ENCODE measurements at regions not wholly inside any gene's neighbourhood (a gene's known extent, or its start where the extent isn't known, plus 50 kb on each side); places are given as distances from the start of the nearest gene placed in this dataset.

- DNase-seq: no peak
Measured at GRCh38 chr4:20302336-20302735, 50.6 kb downstream of the SLIT2 start.

- DNase-seq: no peak
Measured at GRCh38 chr4:20305976-20306375, 54.3 kb downstream of the SLIT2 start.

GRCh38 chr4:20311856-20312255 lies 60.2 kb downstream of the SLIT2 start:
- DNase-seq: no peak

GRCh38 chr4:20313237-20314030 lies 61.7 kb downstream of the SLIT2 start:
- DNase-seq: no peak

- DNase-seq: no peak
Measured at GRCh38 chr4:20317424-20317985, 65.8 kb downstream of the SLIT2 start.

GRCh38 chr4:20318001-20318908 lies 66.5 kb downstream of the SLIT2 start:
- no peak for DNase-seq

GRCh38 chr4:20318909-20319277 lies 67.2 kb downstream of the SLIT2 start:
- DNase-seq: no peak

GRCh38 chr4:20319825-20320612 lies 68.3 kb downstream of the SLIT2 start:
- DNase-seq: no peak

GRCh38 chr4:20323991-20324390 lies 72.3 kb downstream of the SLIT2 start:
- no peak for DNase-seq

GRCh38 chr4:20326460-20326859 lies 74.8 kb downstream of the SLIT2 start:
- DNase-seq: no peak

- no peak for DNase-seq
Measured at GRCh38 chr4:20326977-20327376, 75.3 kb downstream of the SLIT2 start.

- DNase-seq: no peak
Measured at GRCh38 chr4:20327808-20328207, 76.1 kb downstream of the SLIT2 start.

- no peak for DNase-seq
Measured at GRCh38 chr4:20331642-20332041, 79.9 kb downstream of the SLIT2 start.

- DNase-seq: no peak
Measured at GRCh38 chr4:20333141-20333715, 81.5 kb downstream of the SLIT2 start.

- no peak for DNase-seq
Measured at GRCh38 chr4:20337261-20337664, 85.6 kb downstream of the SLIT2 start.

GRCh38 chr4:20338841-20339240 lies 87.1 kb downstream of the SLIT2 start:
- no peak for DNase-seq

GRCh38 chr4:20341134-20341738 lies 89.5 kb downstream of the SLIT2 start:
- no peak for DNase-seq

- no peak for DNase-seq
Measured at GRCh38 chr4:20347531-20347930, 95.8 kb downstream of the SLIT2 start.

- no peak for DNase-seq
Measured at GRCh38 chr4:20348411-20348810, 96.7 kb downstream of the SLIT2 start.

- no peak for DNase-seq
Measured at GRCh38 chr4:20351360-20352162, 99.9 kb downstream of the SLIT2 start.

- no peak for DNase-seq
Measured at GRCh38 chr4:20352163-20352431, 100.4 kb downstream of the SLIT2 start.

Data from right hindlimb (tissue), 1 donor.